Natural killer cell (primary cell): ENCODE measurements at regions not wholly inside any gene's neighbourhood (a gene's known extent, or its start where the extent isn't known, plus 50 kb on each side); places are given as distances from the start of the nearest gene placed in this dataset.

Experiments used
- ATAC-seq, 3 donors: fragments of 150-1000 bp in 2 of 3; fragments of 200-7000 bp in 1 of 3; cut with Tn5 transposase; 1 replicate in 1 of 3; 2 replicates in 2 of 3; pipeline ENCODE4 v1.10.0; 2021; ENCODE audit warnings: mild to moderate bottlenecking in 2 of 3, moderate library complexity in 2 of 3
- DNase-seq, 2 donors: peaks; one replicate each; pipeline versions ENCODE4 v3.0.0 to v3.0.0-alpha.2; 2013 to 2021; ENCODE audit warnings: mixed read lengths in 1 of 2
- H3K27ac ChIP-seq: one replicate; pipeline ENCODE4 v1.5.1; 2013; ENCODE audit warnings: mild to moderate bottlenecking, low read length
- H3K27me3 ChIP-seq: one replicate; pipeline ENCODE4 v1.6.1; 2013; ENCODE audit warnings: low read length; ENCODE audit not compliant: control insufficient read depth, insufficient read depth
- H3K36me3 ChIP-seq: one replicate; pipeline ENCODE4 v1.6.1; 2013; ENCODE audit warnings: low read length; ENCODE audit not compliant: control insufficient read depth, insufficient read depth
- H3K4me1 ChIP-seq: one replicate; pipeline ENCODE4 v1.6.1; 2013; ENCODE audit warnings: low read length; ENCODE audit not compliant: control insufficient read depth, insufficient read depth
- H3K4me3 ChIP-seq: one replicate; pipeline ENCODE4 v1.5.1; 2013; ENCODE audit warnings: low read length
- H3K9me3 ChIP-seq: one replicate; pipeline ENCODE4 v1.6.1; 2013; ENCODE audit warnings: low read length; ENCODE audit not compliant: control insufficient read depth, insufficient read depth
- H3K27ac Mint-ChIP-seq, 2 donors: one replicate each; pipeline ENCODE4 v1.8.0; 2022; ENCODE audit warnings: mild to moderate bottlenecking in 2 of 2, mixed read lengths in 2 of 2, moderate library complexity in 1 of 2
- H3K27me3 Mint-ChIP-seq, 2 donors: one replicate each; pipeline ENCODE4 v1.8.0; 2022; ENCODE audit warnings: low read depth in 2 of 2, mixed read lengths in 2 of 2
- H3K36me3 Mint-ChIP-seq: one replicate; pipeline ENCODE4 v1.8.0; 2022; ENCODE audit warnings: mixed read lengths
- H3K4me1 Mint-ChIP-seq, 2 donors: one replicate each; pipeline ENCODE4 v1.8.0; 2022; ENCODE audit warnings: mixed read lengths in 2 of 2
- H3K4me3 Mint-ChIP-seq: one replicate; pipeline ENCODE4 v1.8.0; 2022; ENCODE audit warnings: mild to moderate bottlenecking, moderate library complexity, mixed read lengths
- H3K9me3 Mint-ChIP-seq, 2 donors: one replicate each; pipeline ENCODE4 v1.8.0; 2022; ENCODE audit warnings: mixed read lengths in 2 of 2
- CTCF ChIP-seq: fragments of 200-600 bp; IDR thresholded peaks from one replicate; pipeline ENCODE4 v1.8.0; 2022; ENCODE audit warnings: antibody characterized with exemption
- WGBS: methylation state at CpG from one replicate; pipeline ENCODE4 v1.1.7; 2013; ENCODE audit warnings: missing lambda C conversion rate; ENCODE audit not compliant: insufficient coverage; 5-methylcytosine and 5-hydroxymethylcytosine counted together
- intact Hi-C: fragments of 100-400 bp; cut with micrococcal nuclease; formaldehyde crosslinking; loops from one replicate; pipeline ENCODE4 v1.14.2; 2022

DNA sequence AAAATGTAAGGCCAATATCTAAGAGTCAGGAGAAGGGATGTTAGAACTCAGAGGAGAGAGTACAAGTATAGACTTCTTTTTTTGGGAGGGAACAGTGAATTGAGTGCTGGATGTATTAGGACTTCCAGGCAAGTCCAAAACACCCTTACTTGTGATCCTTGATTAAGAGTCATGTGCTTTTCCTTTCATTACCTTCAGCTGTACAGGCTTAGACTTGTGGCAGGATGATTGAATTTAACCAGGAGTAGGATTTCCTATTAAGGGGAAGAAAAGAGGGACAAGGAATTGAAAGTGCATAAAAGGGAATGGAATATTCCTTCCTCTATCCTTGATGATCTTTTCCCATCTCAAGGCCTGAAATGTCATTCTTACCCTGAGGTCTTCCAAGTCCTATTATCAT lies 606.7 kb downstream of the STIM2 start:
- no peak for DNase-seq
- no peak overlapping the region for H3K27ac Mint-ChIP-seq
- no peak overlapping the region for H3K4me3 ChIP-seq
- H3K36me3 Mint-ChIP-seq, result no peaks in the 10 kb centered on the region
- H3K4me3 Mint-ChIP-seq, result no peak overlapping the region
- ATAC-seq, result no peak
- TF ChIP-seq CTCF, result no peak
- H3K4me1 ChIP-seq, result no peaks in the 10 kb centered on the region
- H3K4me1 Mint-ChIP-seq, result no peaks in the 10 kb centered on the region
- peaks cover 5% of the 10 kb centered on the region for H3K9me3 ChIP-seq
- H3K9me3 Mint-ChIP-seq, result peaks cover 4 to 15% of the 10 kb centered on the region in 2 donors
- no peaks in the 10 kb centered on the region for H3K27me3 Mint-ChIP-seq
- no peaks in the 10 kb centered on the region for H3K27me3 ChIP-seq
- H3K27ac ChIP-seq, result no peak overlapping the region
- intact Hi-C loops, result no loop called here
- H3K36me3 ChIP-seq, result no peaks in the 10 kb centered on the region

GRCh38 chr4:27472364-27472763 lies 611.7 kb downstream of the STIM2 start:
- TF ChIP-seq CTCF, result no peak
- ATAC-seq, result no peak
- Mint-ChIP-seq H3K27me3 (no peaks in the 10 kb centered on the region), H3K9me3 (peaks cover 0 to 10% of the 10 kb centered on the region in 2 donors), H3K27ac (no peak overlapping the region), H3K4me3 (no peak overlapping the region), H3K36me3 (no peaks in the 10 kb centered on the region), H3K4me1 (no peaks in the 10 kb centered on the region)
- Histone ChIP-seq H3K9me3 (no peaks in the 10 kb centered on the region), H3K36me3 (no peaks in the 10 kb centered on the region), H3K4me1 (no peaks in the 10 kb centered on the region), H3K27ac (no peak overlapping the region), H3K4me3 (no peak overlapping the region), H3K27me3 (no peaks in the 10 kb centered on the region)
- DNase-seq, result no peak
- 88% methylated on average over 1 of the region's 1 CpG for WGBS
- intact Hi-C loops, result no loop called here

DNA sequence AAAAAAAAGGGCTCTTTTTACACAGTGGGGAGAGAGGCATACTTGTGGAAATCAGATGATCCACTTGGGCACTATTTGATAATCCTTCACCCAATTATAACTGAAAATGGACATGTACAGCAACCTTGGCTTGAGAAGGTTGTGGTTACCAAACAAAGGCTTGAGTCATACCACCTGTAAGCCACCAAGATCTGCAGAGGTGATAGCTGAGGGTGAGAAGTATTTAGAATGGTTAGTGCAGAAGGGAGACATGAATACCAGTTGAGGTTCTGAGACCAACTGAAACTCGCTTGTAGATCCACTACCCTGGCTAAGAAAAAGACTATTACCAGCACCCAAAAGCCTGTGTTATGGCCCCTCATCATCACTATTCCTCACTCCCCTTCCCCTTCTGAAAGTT lies 614.0 kb downstream of the STIM2 start:
- Histone ChIP-seq H3K4me1 (no peaks in the 10 kb centered on the region), H3K4me3 (no peak overlapping the region), H3K27me3 (no peaks in the 10 kb centered on the region), H3K9me3 (no peaks in the 10 kb centered on the region), H3K36me3 (no peaks in the 10 kb centered on the region), H3K27ac (no peak overlapping the region)
- H3K4me1 Mint-ChIP-seq, result no peaks in the 10 kb centered on the region
- no peak for TF ChIP-seq CTCF
- DNase-seq (no peak), ATAC-seq (no peak)
- intact Hi-C loops, result no loop called here
- H3K27me3 Mint-ChIP-seq, result no peaks in the 10 kb centered on the region
- no peak overlapping the region for H3K27ac Mint-ChIP-seq
- whole genome bisulfite sequencing, result 87% methylated on average over 1 of the region's 1 CpG
- H3K36me3 Mint-ChIP-seq, result no peaks in the 10 kb centered on the region
- H3K4me3 Mint-ChIP-seq, result no peak overlapping the region
- H3K9me3 Mint-ChIP-seq, result peaks cover 0 to 6% of the 10 kb centered on the region in 2 donors

DNA sequence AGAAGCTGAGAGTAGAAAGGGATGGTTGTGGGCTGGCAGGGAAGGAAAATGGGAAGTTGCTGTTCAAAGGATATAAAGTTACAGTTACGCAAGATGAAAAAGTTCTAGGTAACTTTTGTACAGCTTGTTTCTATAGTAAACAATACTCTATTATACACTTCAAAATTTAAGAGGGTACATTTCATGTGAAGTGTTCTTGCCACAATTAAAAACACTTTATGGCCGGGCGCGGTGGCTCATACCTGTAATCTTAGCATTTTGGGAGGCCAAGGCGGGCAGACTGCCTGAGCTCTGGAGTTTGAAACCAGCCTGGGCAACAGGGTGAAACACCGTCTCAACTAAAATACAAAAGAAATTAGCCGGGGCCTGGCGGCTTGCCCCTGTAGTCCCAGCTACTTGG lies 623.6 kb downstream of the STIM2 start:
- ATAC-seq (no peak), DNase-seq (no peak)
- no peak for TF ChIP-seq CTCF
- H3K9me3 Mint-ChIP-seq, result peaks cover 4 to 7% of the 10 kb centered on the region in 2 donors
- no peaks in the 10 kb centered on the region for H3K36me3 Mint-ChIP-seq
- H3K4me1 Mint-ChIP-seq, result no peaks in the 10 kb centered on the region
- H3K27me3 Mint-ChIP-seq, result no peaks in the 10 kb centered on the region
- intact Hi-C loops, result no loop called here
- no peak overlapping the region for H3K27ac Mint-ChIP-seq
- H3K27ac ChIP-seq, result no peak overlapping the region
- no peaks in the 10 kb centered on the region for H3K9me3 ChIP-seq
- H3K27me3 ChIP-seq, result no peaks in the 10 kb centered on the region
- 96% methylated on average over 7 of the region's 8 CpGs for WGBS
- H3K4me1 ChIP-seq, result no peaks in the 10 kb centered on the region
- no peaks in the 10 kb centered on the region for H3K36me3 ChIP-seq
- H3K4me3 ChIP-seq, result no peak overlapping the region
- H3K4me3 Mint-ChIP-seq, result no peak overlapping the region
